ENCODE measurements at regions not wholly inside any gene's neighbourhood (a gene's known extent, or its start where the extent isn't known, plus 50 kb on each side); places are given as distances from the start of the nearest gene placed in this dataset.
"Not testable (repeated sequence)": the region's sequence is repeated elsewhere in the genome, so short reads cannot be mapped to it uniquely, and the experiment has no call there.

DNA sequence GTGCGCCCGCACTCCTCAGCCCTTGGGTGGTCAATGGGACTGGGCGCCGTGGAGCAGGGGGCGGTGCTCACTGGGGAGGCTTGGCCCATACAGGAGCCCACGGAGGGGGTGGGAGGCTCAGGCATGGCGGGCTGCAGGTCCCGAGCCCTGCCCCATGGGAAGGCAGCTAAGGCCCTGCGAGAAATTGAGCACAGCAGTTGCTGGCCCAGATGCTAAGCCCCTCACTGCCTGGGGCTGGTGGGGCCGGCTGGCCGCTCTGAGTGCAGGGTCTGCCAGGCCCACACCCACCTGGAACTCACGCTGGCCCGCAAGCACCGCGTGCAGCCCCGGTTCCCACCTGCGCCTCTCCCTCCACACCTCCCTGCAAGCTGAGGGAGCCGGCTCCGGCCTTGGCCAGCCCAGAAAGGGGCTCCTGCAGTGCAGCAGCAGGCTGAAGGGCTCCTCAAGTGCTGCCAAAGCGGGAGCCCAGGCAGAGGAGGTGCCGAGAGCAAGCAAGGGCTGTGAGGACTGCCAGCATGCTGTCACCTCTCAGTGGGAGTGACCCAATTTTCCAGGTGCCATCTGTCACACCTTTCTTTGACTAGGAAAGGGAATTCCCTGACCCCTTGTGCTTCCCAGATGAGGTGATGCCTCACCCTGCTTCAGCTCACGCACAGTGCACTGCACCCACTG lies 642.3 kb upstream of the SYNCRIP start:
- not testable (repeated sequence) for DNase-seq (ENCODE audit: low read depth in 2 of 3, low spot score in 2 of 3)

DNA sequence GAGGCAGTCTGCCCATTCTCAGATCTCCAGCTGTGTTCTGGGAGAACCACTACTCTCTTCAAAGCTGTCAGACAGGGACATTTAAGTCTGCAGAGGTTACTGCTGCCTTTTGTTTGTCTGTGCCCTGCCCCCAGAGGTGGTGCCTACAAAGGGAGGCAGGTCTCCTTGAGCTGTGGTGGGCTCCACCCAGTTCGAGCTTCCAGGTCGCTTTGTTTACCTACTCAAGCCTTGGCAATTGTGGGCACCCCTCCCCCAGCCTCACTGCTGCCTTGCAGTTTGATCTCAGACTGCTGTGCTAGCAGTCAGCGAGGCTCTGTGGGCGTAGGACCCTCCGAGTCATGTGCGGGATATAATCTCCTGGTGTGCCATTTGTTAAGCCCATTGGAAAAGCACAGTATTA lies 640.9 kb upstream of the SYNCRIP start:
- not testable (repeated sequence) for DNase-seq (ENCODE audit: low read depth in 2 of 3, low spot score in 2 of 3)

DNA sequence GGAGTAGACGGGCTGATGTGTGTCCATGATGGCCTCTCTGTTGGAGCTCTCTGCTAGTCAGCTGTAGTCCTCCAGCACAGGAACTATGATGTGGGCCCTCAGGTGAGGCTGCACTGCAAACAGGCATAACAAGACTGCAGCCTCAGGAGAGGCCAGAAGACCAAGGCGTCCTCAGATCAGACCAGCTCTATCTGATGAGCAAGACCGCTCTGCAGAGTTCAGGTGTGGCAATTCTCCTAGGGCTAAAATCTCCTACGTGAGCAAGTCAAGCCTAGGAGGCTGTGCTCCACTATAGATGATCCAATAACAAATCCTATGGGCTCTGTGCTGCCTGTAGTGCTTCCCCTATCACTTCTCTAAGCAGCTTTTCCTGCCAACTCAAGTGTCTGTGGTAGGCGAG lies 633.4 kb upstream of the SYNCRIP start:
- no peak for DNase-seq (ENCODE audit: low read depth in 2 of 3, low spot score in 2 of 3)

DNA sequence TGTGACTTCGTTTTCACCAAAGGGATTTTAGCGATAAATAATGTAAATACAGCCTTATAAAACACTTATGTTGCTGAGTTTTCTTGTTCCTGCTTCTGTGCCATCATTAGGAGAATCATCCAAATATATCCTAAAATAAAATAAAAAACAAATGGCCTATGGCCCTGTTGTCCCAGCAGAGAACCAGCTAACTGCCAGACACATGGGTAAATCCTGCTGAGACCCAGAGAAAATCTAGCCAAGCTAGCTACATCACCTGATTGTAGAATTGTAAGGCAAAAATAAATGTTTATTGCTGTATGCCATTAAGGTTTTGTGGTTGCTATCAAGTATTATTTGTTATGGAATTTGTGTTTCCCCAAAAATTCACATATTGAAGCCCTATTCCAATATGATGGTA lies 631.2 kb upstream of the SYNCRIP start:
- DNase-seq (ENCODE audit: low read depth in 2 of 3, low spot score in 2 of 3): no peak

- no peak for DNase-seq (ENCODE audit: low read depth in 2 of 3, low spot score in 2 of 3)
These were observed 614.0 kb upstream of the SYNCRIP start for GRCh38 chr6:86256615-86257187.

DNA sequence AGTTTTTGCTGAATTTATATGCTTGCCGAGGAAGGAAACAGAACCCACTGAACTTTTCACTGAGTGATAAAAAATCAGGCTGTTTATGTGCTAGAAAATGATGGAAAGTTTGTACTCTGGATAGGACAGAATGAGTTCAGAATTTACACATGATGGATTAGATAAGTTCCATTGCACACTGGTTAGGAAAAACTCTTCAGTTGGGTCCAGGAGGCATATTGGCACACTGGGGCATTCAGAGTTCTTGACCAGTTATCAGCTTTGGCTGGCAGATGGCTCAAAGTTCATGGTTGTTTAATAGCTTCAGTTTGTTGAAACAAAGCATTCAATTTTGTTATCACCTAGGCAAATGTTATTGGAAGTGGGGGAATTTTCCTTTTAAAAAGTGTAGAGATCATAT lies 613.3 kb upstream of the SYNCRIP start:
- DNase-seq (ENCODE audit: low read depth in 2 of 3, low spot score in 2 of 3): no peak

GRCh38 chr6:86251106-86251505 lies 608.4 kb upstream of the SYNCRIP start:
- no peak for DNase-seq (ENCODE audit: low read depth in 2 of 3, low spot score in 2 of 3)

DNA sequence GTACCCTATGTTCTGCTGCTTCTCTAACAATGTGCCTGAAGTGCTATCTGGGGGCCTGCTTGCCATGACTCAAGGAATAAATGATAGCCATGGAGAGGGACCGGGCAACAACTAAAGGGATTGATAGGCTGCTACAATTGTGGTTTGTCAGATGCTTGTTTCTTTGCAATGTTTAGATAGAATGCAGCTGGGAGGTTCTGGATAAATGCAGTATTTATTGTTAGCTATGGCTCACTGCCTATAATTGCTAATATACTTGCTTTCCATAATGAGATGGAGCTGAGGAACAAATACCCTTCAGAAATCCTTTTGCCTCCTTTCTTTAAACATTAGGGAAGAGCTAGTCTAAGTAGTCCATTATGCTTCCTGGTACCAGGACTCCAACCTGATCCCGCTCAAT lies 575.2 kb upstream of the SYNCRIP start:
- no peak for DNase-seq (ENCODE audit: low read depth in 2 of 3, low spot score in 2 of 3)

GRCh38 chr6:86215323-86215722 lies 572.6 kb upstream of the SYNCRIP start:
- DNase-seq (ENCODE audit: low read depth in 2 of 3, low spot score in 2 of 3): no peak

GRCh38 chr6:86205980-86206379 lies 563.3 kb upstream of the SYNCRIP start:
- no peak for DNase-seq (ENCODE audit: low read depth in 2 of 3, low spot score in 2 of 3)

DNA sequence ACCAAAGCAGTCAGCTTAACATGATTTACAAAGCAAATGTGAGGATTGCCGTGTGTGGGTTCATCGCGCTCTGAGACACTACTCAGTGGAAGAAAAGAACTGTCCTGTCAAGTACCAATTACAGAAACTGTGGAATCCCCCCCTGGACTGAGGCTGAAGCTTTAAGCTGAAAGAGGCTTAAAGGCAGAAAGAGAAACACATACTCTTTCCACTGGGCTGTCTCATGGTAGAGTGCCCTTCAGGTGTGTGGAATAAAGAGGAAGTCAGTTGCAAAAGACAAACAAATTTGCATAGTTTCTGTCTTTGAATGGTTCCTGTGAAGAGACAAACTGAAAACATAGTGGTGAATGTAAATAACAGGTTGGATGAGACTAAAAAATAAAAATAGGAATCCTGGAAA lies 560.4 kb upstream of the SYNCRIP start:
- no peak for DNase-seq (ENCODE audit: low read depth in 2 of 3, low spot score in 2 of 3)

DNA sequence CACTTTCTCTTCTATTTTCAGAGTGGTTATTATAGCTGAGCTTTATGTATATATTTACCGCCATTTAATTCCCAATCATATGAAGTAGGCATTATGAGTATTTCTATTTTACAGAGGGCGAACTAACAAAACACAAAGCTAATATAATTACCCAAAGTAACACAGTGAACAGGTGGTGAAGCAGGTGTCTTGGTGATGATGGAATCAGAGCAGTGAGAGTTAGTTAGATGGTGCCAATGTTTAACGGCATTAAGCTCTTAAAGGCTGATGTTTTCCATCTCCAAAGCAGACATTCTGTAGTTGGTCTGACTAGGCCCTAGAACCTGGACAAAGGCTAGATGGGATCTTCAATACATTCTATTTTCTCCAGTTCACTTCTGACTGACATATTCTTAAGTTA lies 551.1 kb upstream of the SYNCRIP start:
- no peak for DNase-seq (ENCODE audit: low read depth in 2 of 3, low spot score in 2 of 3)

- DNase-seq (ENCODE audit: low read depth in 2 of 3, low spot score in 2 of 3): peak in 2 of 3 donors; percentile 0 to 8
These were observed 549.4 kb upstream of the SYNCRIP start for GRCh38 chr6:86192123-86192522.

- DNase-seq (ENCODE audit: low read depth in 2 of 3, low spot score in 2 of 3): not testable (repeated sequence)
These were observed 532.5 kb upstream of the SYNCRIP start for GRCh38 chr6:86175149-86175548.

DNA sequence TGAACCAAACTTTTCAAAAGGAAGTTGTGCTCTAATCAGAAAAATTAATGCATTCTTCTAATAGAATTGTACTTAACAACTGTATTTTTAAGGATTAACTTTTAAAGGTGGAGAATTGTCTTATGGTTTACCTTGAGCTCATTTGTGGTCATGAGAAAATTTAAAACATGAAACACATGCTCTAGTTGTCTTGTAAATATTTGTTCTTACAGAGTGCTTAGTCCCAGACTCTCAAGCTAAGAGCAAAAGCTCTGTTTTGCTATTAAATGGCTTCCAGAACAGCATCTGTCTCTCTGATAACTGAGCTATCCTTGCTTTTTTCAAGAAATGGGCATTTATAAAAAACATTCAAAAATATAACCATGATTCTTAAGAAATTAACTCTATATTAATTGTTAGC lies 512.2 kb upstream of the SYNCRIP start:
- DNase-seq (ENCODE audit: low read depth in 2 of 3, low spot score in 2 of 3): no peak

DNA sequence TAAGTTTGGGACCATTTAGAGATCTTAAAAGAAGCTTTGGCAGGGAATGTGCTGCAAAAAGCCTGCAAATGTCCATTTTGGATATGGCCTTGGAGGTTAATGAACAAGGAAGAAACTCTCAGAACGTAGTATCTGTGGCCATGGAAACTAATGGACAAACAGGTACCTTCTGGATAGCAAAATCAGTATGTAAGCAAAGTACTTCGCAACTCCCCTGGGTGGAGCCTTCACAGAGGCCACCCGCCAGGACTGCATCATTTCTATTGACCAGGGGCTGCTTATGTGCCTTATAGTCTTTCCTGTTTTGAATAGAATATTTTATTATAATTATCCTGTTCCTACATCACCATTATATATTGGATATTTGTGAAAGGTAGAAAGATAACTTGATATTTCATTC lies 510.8 kb upstream of the SYNCRIP start:
- no peak for DNase-seq (ENCODE audit: low read depth in 2 of 3, low spot score in 2 of 3)

DNA sequence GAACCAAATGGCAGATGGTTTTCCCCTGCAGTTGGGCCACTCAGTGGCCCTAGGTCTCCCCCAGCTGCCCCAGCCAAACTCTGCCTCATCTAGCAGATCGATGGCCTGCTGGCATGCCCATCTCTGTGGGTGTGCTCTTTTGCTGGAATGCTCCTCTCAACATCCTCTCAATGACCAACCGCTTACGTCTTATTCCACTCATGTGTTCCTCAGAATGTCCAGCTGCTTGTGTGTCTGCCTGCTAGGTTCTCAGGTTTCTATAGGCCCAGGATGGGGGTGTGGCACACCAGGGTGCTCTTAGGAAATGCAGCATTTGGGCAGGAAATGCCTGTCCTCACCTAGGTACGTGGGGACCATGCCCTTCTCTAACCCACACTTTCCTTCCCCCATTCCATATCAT lies 509.9 kb upstream of the SYNCRIP start:
- no peak for DNase-seq (ENCODE audit: low read depth in 2 of 3, low spot score in 2 of 3)

- no peak for DNase-seq (ENCODE audit: low read depth in 2 of 3, low spot score in 2 of 3)
These were observed 505.9 kb upstream of the SYNCRIP start for GRCh38 chr6:86148586-86148985.

DNA sequence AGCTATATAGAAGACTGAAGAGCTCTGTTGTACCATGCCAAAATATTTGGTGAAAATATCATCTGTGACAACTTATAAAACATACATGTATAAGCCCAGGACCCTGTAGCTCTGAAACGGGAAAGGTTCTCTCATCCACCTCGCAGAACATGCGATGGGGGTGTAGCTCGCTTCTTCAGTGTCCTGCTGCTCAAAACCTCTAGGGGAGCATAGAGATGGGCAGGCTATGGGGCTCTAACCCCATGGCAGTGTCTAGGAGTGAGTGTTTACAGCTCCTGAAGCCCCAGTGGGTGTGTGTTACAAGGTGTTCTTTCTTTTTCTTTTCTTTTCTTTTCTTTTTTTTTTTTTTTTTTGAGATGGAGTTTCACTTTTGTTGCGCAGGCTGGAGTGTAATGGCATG lies 505.2 kb upstream of the SYNCRIP start:
- DNase-seq (ENCODE audit: low read depth in 2 of 3, low spot score in 2 of 3): no peak

- DNase-seq (ENCODE audit: low read depth in 2 of 3, low spot score in 2 of 3): no peak
These were observed 504.6 kb upstream of the SYNCRIP start for GRCh38 chr6:86147311-86147710.

DNA sequence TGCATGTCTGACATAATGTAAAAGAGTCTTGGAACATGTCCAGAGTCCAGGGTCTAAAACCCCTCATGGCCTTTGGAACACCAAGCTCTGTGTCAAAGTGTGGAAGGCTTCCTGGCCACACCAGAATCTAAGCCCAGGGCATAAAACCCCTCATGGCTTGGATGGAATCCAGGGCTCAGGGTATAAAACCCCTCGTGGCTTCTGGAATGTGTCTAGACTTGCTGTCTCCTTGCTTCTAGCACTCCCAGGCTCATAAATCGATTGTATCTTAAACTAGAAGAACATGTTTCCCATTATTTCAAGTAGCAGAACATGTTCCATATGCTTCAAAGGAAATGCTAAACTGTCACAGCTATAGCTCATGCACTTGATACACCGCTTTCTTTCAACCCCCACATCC lies 504.1 kb upstream of the SYNCRIP start:
- not testable (repeated sequence) for DNase-seq (ENCODE audit: low read depth in 2 of 3, low spot score in 2 of 3)

- DNase-seq (ENCODE audit: low read depth in 2 of 3, low spot score in 2 of 3): no peak
These were observed 499.6 kb upstream of the SYNCRIP start for GRCh38 chr6:86142326-86142725.
